Lower lobe of right lung (tissue), 2 donors: ENCODE measurements at regions not wholly inside any gene's neighbourhood (a gene's known extent, or its start where the extent isn't known, plus 50 kb on each side); places are given as distances from the start of the nearest gene placed in this dataset.

Experiments
- ATAC-seq, 2 donors: fragments of 200-7000 bp; cut with Tn5 transposase; one replicate each; pipeline ENCODE4 v1.9.1; 2020 to 2022; ENCODE audit warnings: mild to moderate bottlenecking in 2 of 2, moderate library complexity in 2 of 2
- DNase-seq: peaks from one replicate; pipeline ENCODE4 v3.0.0-alpha.2; 2020
- H3K27ac ChIP-seq: fragments of 200-600 bp; one replicate; pipeline ENCODE4 v1.8.0; 2022
- H3K27me3 ChIP-seq: fragments of 200-600 bp; one replicate; pipeline ENCODE4 v1.8.0; 2022; ENCODE audit warnings: low read depth
- H3K36me3 ChIP-seq: fragments of 200-600 bp; one replicate; pipeline ENCODE4 v1.8.0; 2022; ENCODE audit warnings: mild to moderate bottlenecking
- H3K4me1 ChIP-seq: fragments of 200-600 bp; one replicate; pipeline ENCODE4 v1.8.0; 2022
- H3K4me3 ChIP-seq: fragments of 200-600 bp; one replicate; pipeline ENCODE4 v1.8.0; 2022; ENCODE audit warnings: mild to moderate bottlenecking
- H3K9me3 ChIP-seq: fragments of 200-600 bp; one replicate; pipeline ENCODE4 v1.8.0; 2022
- intact Hi-C: fragments of 100-400 bp; cut with DNase I; formaldehyde crosslinking; loops from one replicate; pipeline ENCODE4 v1.11.0; 2022
- TF ChIP-seq, protein P1 (sequence below): fragments of 200-600 bp; IDR thresholded peaks from one replicate; pipeline ENCODE4 v1.8.0; 2022; ENCODE audit warnings: antibody characterized with exemption, mild to moderate bottlenecking
- donor health status: DM: no; HTN: yes; CAD: no; lungs with severe emphysema.

DNA sequence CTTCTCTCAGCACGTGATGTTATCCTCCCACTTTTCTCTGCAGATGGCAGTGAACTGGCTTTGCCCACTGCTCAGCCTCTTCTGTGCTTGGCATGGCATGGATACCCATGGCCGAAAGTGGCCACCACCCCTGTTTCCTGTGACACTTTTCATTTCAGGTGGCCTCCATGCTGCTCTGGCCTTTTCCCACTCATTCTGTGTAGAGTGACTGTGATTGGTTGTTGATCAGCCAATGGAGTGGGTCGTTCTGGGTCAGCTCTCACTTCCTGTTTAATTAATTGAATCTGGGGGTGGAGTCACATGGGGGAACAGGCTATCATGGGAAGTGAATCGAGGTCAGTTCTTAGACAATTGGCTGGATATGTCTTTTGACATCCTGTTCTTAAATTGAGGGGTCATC lies 350.1 kb upstream of the EEF2KMT start:
- DNase-seq, result no peak
- intact Hi-C loops, result no loop called here
- no peak overlapping the region for H3K4me3 ChIP-seq
- ATAC-seq, result no peak
- H3K9me3 ChIP-seq, result no peaks in the 10 kb centered on the region
- H3K36me3 ChIP-seq, result no peaks in the 10 kb centered on the region
- H3K27me3 ChIP-seq, result peaks cover 6% of the 10 kb centered on the region
- no peak overlapping the region for H3K27ac ChIP-seq
- TF ChIP-seq, protein P1, sequence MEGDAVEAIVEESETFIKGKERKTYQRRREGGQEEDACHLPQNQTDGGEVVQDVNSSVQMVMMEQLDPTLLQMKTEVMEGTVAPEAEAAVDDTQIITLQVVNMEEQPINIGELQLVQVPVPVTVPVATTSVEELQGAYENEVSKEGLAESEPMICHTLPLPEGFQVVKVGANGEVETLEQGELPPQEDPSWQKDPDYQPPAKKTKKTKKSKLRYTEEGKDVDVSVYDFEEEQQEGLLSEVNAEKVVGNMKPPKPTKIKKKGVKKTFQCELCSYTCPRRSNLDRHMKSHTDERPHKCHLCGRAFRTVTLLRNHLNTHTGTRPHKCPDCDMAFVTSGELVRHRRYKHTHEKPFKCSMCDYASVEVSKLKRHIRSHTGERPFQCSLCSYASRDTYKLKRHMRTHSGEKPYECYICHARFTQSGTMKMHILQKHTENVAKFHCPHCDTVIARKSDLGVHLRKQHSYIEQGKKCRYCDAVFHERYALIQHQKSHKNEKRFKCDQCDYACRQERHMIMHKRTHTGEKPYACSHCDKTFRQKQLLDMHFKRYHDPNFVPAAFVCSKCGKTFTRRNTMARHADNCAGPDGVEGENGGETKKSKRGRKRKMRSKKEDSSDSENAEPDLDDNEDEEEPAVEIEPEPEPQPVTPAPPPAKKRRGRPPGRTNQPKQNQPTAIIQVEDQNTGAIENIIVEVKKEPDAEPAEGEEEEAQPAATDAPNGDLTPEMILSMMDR, result no peak
- H3K4me1 ChIP-seq, result no peaks in the 10 kb centered on the region

DNA sequence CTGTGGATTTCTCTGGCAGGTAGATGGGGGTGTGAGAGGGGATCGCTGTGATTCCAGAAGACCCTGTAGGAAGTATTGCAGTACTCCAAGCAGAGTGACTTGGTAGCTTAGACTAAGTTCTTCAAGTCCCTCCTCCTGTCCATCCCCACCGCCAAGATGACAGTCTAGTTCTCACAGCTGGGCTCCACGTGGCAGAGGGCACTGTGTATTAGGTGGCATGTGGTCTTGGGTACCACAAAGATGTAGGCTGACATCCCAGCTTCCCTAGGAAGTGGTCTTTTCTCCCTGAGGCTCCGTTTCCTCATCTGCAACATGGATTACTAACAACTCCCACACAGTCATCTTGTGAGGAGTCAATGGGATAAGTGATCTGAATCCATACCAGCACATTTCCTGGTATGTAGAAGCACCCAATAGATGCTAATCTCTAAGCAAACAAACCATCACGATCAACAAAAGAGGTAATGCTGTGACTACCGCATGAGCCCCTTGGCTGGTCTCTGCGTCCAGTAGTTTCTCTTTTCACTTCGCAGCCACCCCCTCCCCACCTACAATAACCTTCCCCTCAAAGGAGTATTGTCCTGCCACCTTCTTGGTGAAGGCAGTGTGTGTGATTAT lies 349.1 kb upstream of the EEF2KMT start:
- H3K36me3 ChIP-seq, result no peaks in the 10 kb centered on the region
- peaks cover 6% of the 10 kb centered on the region for H3K27me3 ChIP-seq
- H3K4me1 ChIP-seq, result no peaks in the 10 kb centered on the region
- intact Hi-C loops, result no loop called here
- no peak for ATAC-seq
- TF ChIP-seq, protein P1, result no peak
- H3K27ac ChIP-seq, result no peak overlapping the region
- no peaks in the 10 kb centered on the region for H3K9me3 ChIP-seq
- DNase-seq, result no peak
- no peak overlapping the region for H3K4me3 ChIP-seq

DNA sequence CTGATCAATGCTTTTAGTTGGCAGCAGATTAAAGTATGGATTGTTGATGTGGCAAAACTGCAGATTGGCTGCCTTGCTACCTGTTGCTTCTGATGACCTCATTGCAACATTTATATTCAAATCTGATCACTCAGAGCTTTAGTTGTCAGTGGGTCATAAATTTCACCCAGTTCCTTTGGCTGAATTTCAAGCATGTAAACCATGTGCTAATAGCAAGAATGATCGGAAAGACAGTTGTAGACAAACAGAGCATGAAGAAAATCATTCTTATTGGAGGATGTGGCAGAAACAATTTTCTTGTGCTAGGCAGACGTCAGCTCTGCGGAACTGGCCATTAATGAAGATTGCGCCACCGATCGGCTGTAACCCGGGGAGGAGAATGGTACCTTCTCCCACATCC lies 346.6 kb upstream of the EEF2KMT start:
- TF ChIP-seq, protein P1, result no peak
- intact Hi-C loops, result no loop called here
- Histone ChIP-seq H3K4me1 (no peaks in the 10 kb centered on the region), H3K9me3 (no peaks in the 10 kb centered on the region), H3K36me3 (no peaks in the 10 kb centered on the region), H3K4me3 (no peak overlapping the region), H3K27me3 (peaks cover 6% of the 10 kb centered on the region), H3K27ac (no peak overlapping the region)
- ATAC-seq (no peak), DNase-seq (no peak)

DNA sequence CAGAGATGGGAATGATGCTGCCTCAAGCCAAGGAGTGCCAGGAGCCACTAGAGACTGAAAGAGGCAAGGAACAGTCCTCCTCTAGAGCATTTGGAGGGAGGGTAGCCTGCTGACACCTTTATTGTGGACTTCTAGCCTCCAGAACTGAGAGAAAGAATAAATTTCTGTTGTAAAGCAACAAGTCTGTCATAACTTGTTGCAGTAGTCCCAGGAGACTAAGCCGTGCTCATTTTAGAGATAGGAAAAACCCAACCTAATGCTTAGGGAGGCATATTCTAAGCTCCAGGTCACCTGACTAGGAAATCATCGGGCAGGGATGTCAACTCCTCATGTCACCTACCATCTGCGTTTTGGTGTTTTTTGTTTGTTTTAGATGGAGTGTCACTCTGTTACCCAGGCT lies 345.4 kb upstream of the EEF2KMT start:
- intact Hi-C loops, result no loop called here
- ATAC-seq, result no peak
- TF ChIP-seq, protein P1, result no peak

DNA sequence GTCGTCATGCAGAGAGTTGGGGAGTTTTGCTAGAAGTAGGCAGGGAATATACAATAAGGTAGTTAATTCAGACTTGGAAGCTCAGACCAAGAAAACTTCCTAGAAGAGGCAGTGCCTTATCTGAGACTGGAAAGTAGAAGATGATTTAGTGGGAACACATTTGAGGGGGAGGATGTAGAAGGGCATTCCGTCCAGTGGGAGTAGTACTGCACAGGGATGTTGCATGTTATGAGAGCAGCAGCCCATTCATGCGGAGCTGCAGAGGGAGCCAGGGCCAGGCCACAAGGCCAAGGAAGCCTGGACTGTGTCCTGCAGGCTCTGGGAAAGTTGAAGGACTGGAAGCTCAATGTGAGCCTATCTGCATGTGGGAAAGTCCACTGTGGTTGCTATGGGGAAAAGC lies 344.5 kb upstream of the EEF2KMT start:
- Histone ChIP-seq H3K27me3 (peaks cover 6% of the 10 kb centered on the region), H3K36me3 (no peaks in the 10 kb centered on the region), H3K4me1 (no peaks in the 10 kb centered on the region), H3K9me3 (no peaks in the 10 kb centered on the region), H3K27ac (no peak overlapping the region), H3K4me3 (no peak overlapping the region)
- TF ChIP-seq, protein P1, result no peak
- DNase-seq, result no peak
- intact Hi-C loops, result no loop called here
- ATAC-seq, result no peak

More for the DNA sequence above, 345.4 kb upstream of the EEF2KMT start:
- H3K27me3 ChIP-seq, result peaks cover 6% of the 10 kb centered on the region
- no peak for DNase-seq
- no peaks in the 10 kb centered on the region for H3K9me3 ChIP-seq
- no peaks in the 10 kb centered on the region for H3K4me1 ChIP-seq
- H3K4me3 ChIP-seq, result no peak overlapping the region
- H3K36me3 ChIP-seq, result no peaks in the 10 kb centered on the region
- no peak overlapping the region for H3K27ac ChIP-seq
